K562 (cell line): ENCODE measurements at regions not wholly inside any gene's neighbourhood (a gene's known extent, or its start where the extent isn't known, plus 50 kb on each side); places are given as distances from the start of the nearest gene placed in this dataset.
"Not testable (repeated sequence)": the region's sequence is repeated elsewhere in the genome, so short reads cannot be mapped to it uniquely, and the experiment has no call there.

Source experiments
- ATAC-seq: fragments of 200-7000 bp; cut with Tn5 transposase; 3 replicates; pipeline ENCODE4 v1.9.1; 2020; ENCODE audit warnings: moderate library complexity
- BruUV-seq: library from RNA; stranded (reverse); fragments of 400-500 nt; replicated peaks from 2 replicates; lab custom pipeline; 2021; lab: Mats Ljungman, UMichigan
- CTCF ChIA-PET: fragments of 300-600 bp; formaldehyde crosslinking; extraction: SDS; loops from one replicate; lab custom pipeline; 2021; ENCODE audit warnings: low intra/inter-chr PET ratio; lab: Yijun Ruan, JAX
- POLR2A ChIA-PET: fragments of 300-600, 350-650 bp; sonication (Branson Sonifier 250); formaldehyde crosslinking; extraction: SDS; loops from one replicate; lab custom pipeline; 2021; ENCODE audit warnings: antibody characterized with exemption, inconsistent platforms; lab: Yijun Ruan, JAX
- DNase-seq, 4 experiments: peaks; one replicate each; pipeline versions ENCODE4 v3.0.0 to v3.0.0-alpha.2; 2011 to 2018; ENCODE audit warnings: low spot score in 3 of 4, mixed read lengths in 3 of 4; ENCODE audit errors: extremely low read depth in 1 of 4
- FAIRE-seq: peaks from 2 replicates; lab custom pipeline; 2011; peaks lifted over from hg19 to GRCh38; lab: Jason Lieb, UNC
- H2AFZ ChIP-seq: 2 replicates; pipeline ENCODE4 v1.6.0; 2011; ENCODE audit warnings: low read depth, low read length, control low read depth, inconsistent platforms
- H3K27ac ChIP-seq: fragments of 200-600 bp; 3 replicates; pipeline ENCODE4 v1.8.0; 2011; ENCODE audit warnings: low read depth, mild to moderate bottlenecking, control low read depth, inconsistent platforms, low read length, moderate library complexity, mixed read lengths; ENCODE audit errors: extremely low read depth
- H3K27me3 ChIP-seq, 2 experiments: fragments of 300-600 bp in 1 of 2; 2 replicates in 1 of 2; 3 replicates in 1 of 2; pipeline versions ENCODE4 v1.6.0 to v1.8.0; 2011; ENCODE audit warnings: inconsistent platforms in 2 of 2, low read length in 2 of 2, mild to moderate bottlenecking in 1 of 2, mixed read lengths in 1 of 2, moderate library complexity in 1 of 2; ENCODE audit not compliant: control insufficient read depth in 2 of 2, insufficient read depth in 2 of 2
- H3K36me3 ChIP-seq: fragments of 300-600 bp; 3 replicates; pipeline ENCODE4 v1.8.0; 2011; ENCODE audit warnings: mild to moderate bottlenecking, low read length, inconsistent platforms; ENCODE audit not compliant: control insufficient read depth, insufficient read depth
- H3K4me1 ChIP-seq, 2 experiments: fragments of 200-600 bp in 1 of 2; replicated peaks in 1 of 2; 2 replicates in 1 of 2; 3 replicates in 1 of 2; pipeline versions ENCODE4 v1.5.1 to v1.8.0; 2011; ENCODE audit warnings: inconsistent platforms in 2 of 2, low read length in 2 of 2, mild to moderate bottlenecking in 1 of 2, mixed read lengths in 1 of 2, moderate library complexity in 1 of 2; ENCODE audit not compliant: control insufficient read depth in 2 of 2, insufficient read depth in 2 of 2
- H3K4me2 ChIP-seq: 2 replicates; pipeline ENCODE4 v1.6.1; 2011; ENCODE audit warnings: low read length, control low read depth, inconsistent platforms, mixed read lengths; ENCODE audit not compliant: insufficient read depth
- H3K4me3 ChIP-seq: fragments of 200-600 bp; sonication (generic), shearing (Covaris generic); 2 replicates; pipeline ENCODE4 v1.5.1; 2016; ENCODE audit warnings: control low read depth, inconsistent platforms
- H3K79me2 ChIP-seq: fragments of 200-600 bp; 3 replicates; pipeline ENCODE4 v1.8.0; 2011; ENCODE audit warnings: low read length, inconsistent platforms; ENCODE audit not compliant: control insufficient read depth, insufficient read depth
- H3K9ac ChIP-seq, 2 experiments: 2 replicates each; pipeline versions ENCODE4 v1.6.0 to v1.6.1; 2011; ENCODE audit warnings: low read depth in 2 of 2, low read length in 2 of 2, control low read depth in 1 of 2, inconsistent platforms in 1 of 2, mild to moderate bottlenecking in 1 of 2, mixed read lengths in 1 of 2; ENCODE audit not compliant: insufficient read depth in 1 of 2
- H3K9me1 ChIP-seq: one replicate; pipeline ENCODE4 v1.6.0; 2011; ENCODE audit warnings: inconsistent platforms, mild to moderate bottlenecking, low read length, moderate library complexity; ENCODE audit not compliant: control insufficient read depth, insufficient read depth
- H3K9me3 ChIP-seq: replicated peaks from 2 replicates; pipeline ENCODE4 v1.5.1; 2011; ENCODE audit warnings: low read depth, low read length, inconsistent platforms; ENCODE audit not compliant: control insufficient read depth, insufficient read depth
- H4K20me1 ChIP-seq: replicated peaks from 2 replicates; pipeline ENCODE4 v1.6.1; 2011; ENCODE audit warnings: low read length, inconsistent platforms, mixed read lengths; ENCODE audit not compliant: control insufficient read depth, insufficient read depth
- E2F5 ChIP-seq: sonication (generic); formaldehyde crosslinking; IDR thresholded peaks from 2 replicates; pipeline ENCODE4 v1.8.0; 2022; ENCODE audit warnings: mild to moderate bottlenecking, missing genetic modification reagents
- WGBS: fragments of 100-300 bp; shearing (Covaris generic); methylation state at CpG from one replicate; pipeline ENCODE4 v1.1.6; 2016; ENCODE audit warnings: low coverage, mixed read lengths; ENCODE audit not compliant: insufficient coverage; ENCODE audit errors: missing lambda C conversion rate; 5-methylcytosine and 5-hydroxymethylcytosine counted together
- in situ Hi-C: fragments of 300-500 bp; cut with MboI; formaldehyde crosslinking; loops from 4 replicates; pipeline ENCODE4 v1.15.0; 2018; ENCODE audit warnings: inconsistent platforms, mixed read lengths
- intact Hi-C: fragments of 100-400 bp; cut with micrococcal nuclease; formaldehyde crosslinking; loops from 2 replicates; pipeline ENCODE4 v1.14.2; 2022

DNA sequence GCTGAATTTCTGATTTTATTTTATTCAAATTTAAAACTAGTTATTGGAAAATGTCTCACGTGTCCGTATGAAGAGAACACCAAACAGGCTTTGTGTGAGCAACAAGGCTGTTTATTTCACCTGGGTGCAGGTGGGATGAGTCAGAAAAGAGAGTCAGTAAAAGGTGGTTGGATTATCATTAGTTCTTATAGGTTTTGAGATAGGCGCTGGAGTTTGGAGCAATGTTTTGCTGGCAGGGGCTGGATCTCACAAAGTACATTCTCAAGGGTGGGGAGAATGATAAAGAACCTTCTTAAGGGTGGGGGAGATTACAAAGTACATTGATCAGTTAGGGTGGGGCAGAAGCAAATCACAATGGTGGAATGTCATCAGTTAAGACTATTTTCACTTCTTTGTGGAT, 253.4 kb upstream of the C2CD4B start:
- intact Hi-C loops, H3K4me1 ChIP-seq, H3K36me3 ChIP-seq, H3K4me2 ChIP-seq, BruUV-seq, ATAC-seq, H3K27ac ChIP-seq, FAIRE-seq, H3K4me3 ChIP-seq, H3K79me2 ChIP-seq, H3K9me1 ChIP-seq, CTCF ChIA-PET, in situ Hi-C loops, H3K9me3 ChIP-seq, DNase-seq, POLR2A ChIA-PET, H4K20me1 ChIP-seq, H2AFZ ChIP-seq, H3K9ac ChIP-seq: not testable (repeated sequence)
- H3K27me3 ChIP-seq: peaks cover 5 to 19% of the 10 kb centered on the region in 2 experiments; a peak in 3 of 5 replicates
- WGBS: 0% methylated on average over 3 of the region's 3 CpGs

DNA sequence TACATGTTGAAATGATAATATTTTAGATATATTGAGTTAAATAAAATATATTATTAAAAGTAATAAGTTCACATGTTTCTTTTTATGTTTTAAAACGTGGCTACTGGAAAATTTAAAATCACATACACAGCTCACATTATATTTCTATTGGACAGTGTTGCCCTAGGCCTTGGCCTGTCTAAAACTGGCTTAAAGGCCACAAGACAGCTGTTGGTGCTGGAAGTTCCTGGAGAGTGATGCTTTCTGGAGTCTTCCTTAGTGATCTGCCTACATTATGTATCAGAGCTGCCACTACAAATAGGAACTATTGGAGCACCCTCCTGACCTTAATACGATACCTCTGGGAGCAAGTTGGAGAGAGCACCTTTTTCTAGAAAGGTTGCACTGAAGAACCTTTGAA, 254.1 kb upstream of the C2CD4B start:
- Histone ChIP-seq H3K9me3 (no peaks in the 10 kb centered on the region), H3K9ac (no peak overlapping the region), H3K4me1 (no peaks in the 10 kb centered on the region), H3K4me2 (no peak overlapping the region), H3K27ac (no peak overlapping the region), H3K79me2 (no peaks in the 10 kb centered on the region), H4K20me1 (no peaks in the 10 kb centered on the region), H3K4me3 (no peak overlapping the region), H2AFZ (no peak overlapping the region), H3K36me3 (no peaks in the 10 kb centered on the region), H3K27me3 (peaks cover 5 to 19% of the 10 kb centered on the region in 2 experiments; a peak in 3 of 5 replicates), H3K9me1 (no peaks in the 10 kb centered on the region)
- ChIA-PET POLR2A (no interaction called here), CTCF (no interaction called here)
- intact Hi-C loops (no loop called here), in situ Hi-C loops (no loop called here)
- WGBS: 0% methylated on average over 2 of the region's 2 CpGs
- no peak for TF ChIP-seq E2F5 (CRISPR knock-in tag)
- DNase-seq: no peak
- FAIRE-seq: no peak
- BruUV-seq: no TSS peak
- no peak for ATAC-seq

- H3K9me3 ChIP-seq, POLR2A ChIA-PET, H3K4me2 ChIP-seq, H3K36me3 ChIP-seq, CTCF ChIA-PET, BruUV-seq, H3K4me1 ChIP-seq, ATAC-seq, H3K9ac ChIP-seq, H3K4me3 ChIP-seq, intact Hi-C loops, H3K27ac ChIP-seq, H4K20me1 ChIP-seq, H3K79me2 ChIP-seq, DNase-seq, FAIRE-seq, in situ Hi-C loops, H2AFZ ChIP-seq, H3K9me1 ChIP-seq: not testable (repeated sequence)
- peaks cover 5 to 16% of the 10 kb centered on the region in 2 experiments; a peak in 3 of 5 replicates for H3K27me3 ChIP-seq
- 3% methylated on average over 6 of the region's 6 CpGs for WGBS
These were observed 255.3 kb upstream of the C2CD4B start for GRCh38 chr15:62420371-62420770.
